Endothelial cell of umbilical vein (primary cell): ENCODE measurements at regions not wholly inside any gene's neighbourhood (a gene's known extent, or its start where the extent isn't known, plus 50 kb on each side); places are given as distances from the start of the nearest gene placed in this dataset.

Experiments used
- CTCF ChIP-seq, 2 donors: IDR thresholded peaks; 1 replicate in 1 of 2; 2 replicates in 1 of 2; pipeline ENCODE4 v1.5.1; 2011; ENCODE audit warnings: low read length in 2 of 2, mild to moderate bottlenecking in 2 of 2, moderate library complexity in 2 of 2, control low read depth in 1 of 2, inconsistent platforms in 1 of 2, low read depth in 1 of 2; ENCODE audit not compliant: insufficient read depth in 1 of 2; ENCODE audit errors: extremely low read depth in 1 of 2
- FOS ChIP-seq: IDR thresholded peaks from 2 replicates; pipeline ENCODE4 v1.6.1; 2011; ENCODE audit warnings: mild to moderate bottlenecking, low read length, moderate library complexity, borderline replicate concordance; ENCODE audit not compliant: insufficient read depth
- JUN ChIP-seq: IDR thresholded peaks from 2 replicates; pipeline ENCODE4 v1.6.1; 2011; ENCODE audit warnings: borderline replicate concordance, low read depth; ENCODE audit not compliant: insufficient read length, insufficient read depth
- MAX ChIP-seq: IDR thresholded peaks from 2 replicates; pipeline ENCODE4 v1.6.1; 2011; ENCODE audit not compliant: insufficient read depth, insufficient read length
- MYC ChIP-seq: IDR thresholded peaks from one replicate; pipeline ENCODE4 v1.6.1; 2011; ENCODE audit warnings: mild to moderate bottlenecking, low read depth, low read length
- POLR2A ChIP-seq: IDR thresholded peaks from 2 replicates; pipeline ENCODE4 v1.6.1; 2012; ENCODE audit warnings: low read depth, mild to moderate bottlenecking, control low read depth, low read length
- POLR2AphosphoS5 ChIP-seq: IDR thresholded peaks from 2 replicates; pipeline ENCODE4 v1.6.1; 2012; ENCODE audit warnings: low read depth, mild to moderate bottlenecking, control low read depth, low read length, moderate library complexity; ENCODE audit not compliant: insufficient read depth

GRCh38 chr2:145157741-145158591 is 638.0 kb upstream of the ZEB2 start:
- no peak for TF ChIP-seq CTCF (IDR thresholded peaks at IDR 0.05; ENCODE audit: extremely low read depth in 1 of 2, insufficient read depth in 1 of 2, low read depth in 1 of 2, low read length in 2 of 2)
- no peak for TF ChIP-seq POLR2AphosphoS5
- no peak for TF ChIP-seq FOS
- no peak for TF ChIP-seq MAX
- TF ChIP-seq POLR2A: no peak
- no peak for TF ChIP-seq MYC
- no peak for TF ChIP-seq JUN
